Natural killer cell (primary cell): ENCODE measurements at regions not wholly inside any gene's neighbourhood (a gene's known extent, or its start where the extent isn't known, plus 50 kb on each side); places are given as distances from the start of the nearest gene placed in this dataset.
"Not testable (repeated sequence)": the region's sequence is repeated elsewhere in the genome, so short reads cannot be mapped to it uniquely, and the experiment has no call there.

ENCODE experiments used
- ATAC-seq, 3 donors: fragments of 150-1000 bp in 2 of 3; fragments of 200-7000 bp in 1 of 3; cut with Tn5 transposase; 1 replicate in 1 of 3; 2 replicates in 2 of 3; pipeline ENCODE4 v1.10.0; 2021; ENCODE audit warnings: mild to moderate bottlenecking in 2 of 3, moderate library complexity in 2 of 3
- DNase-seq, 2 donors: peaks; one replicate each; pipeline versions ENCODE4 v3.0.0 to v3.0.0-alpha.2; 2013 to 2021; ENCODE audit warnings: mixed read lengths in 1 of 2
- H3K27ac ChIP-seq: one replicate; pipeline ENCODE4 v1.5.1; 2013; ENCODE audit warnings: mild to moderate bottlenecking, low read length
- H3K27me3 ChIP-seq: one replicate; pipeline ENCODE4 v1.6.1; 2013; ENCODE audit warnings: low read length; ENCODE audit not compliant: control insufficient read depth, insufficient read depth
- H3K36me3 ChIP-seq: one replicate; pipeline ENCODE4 v1.6.1; 2013; ENCODE audit warnings: low read length; ENCODE audit not compliant: control insufficient read depth, insufficient read depth
- H3K4me1 ChIP-seq: one replicate; pipeline ENCODE4 v1.6.1; 2013; ENCODE audit warnings: low read length; ENCODE audit not compliant: control insufficient read depth, insufficient read depth
- H3K4me3 ChIP-seq: one replicate; pipeline ENCODE4 v1.5.1; 2013; ENCODE audit warnings: low read length
- H3K9me3 ChIP-seq: one replicate; pipeline ENCODE4 v1.6.1; 2013; ENCODE audit warnings: low read length; ENCODE audit not compliant: control insufficient read depth, insufficient read depth
- H3K27ac Mint-ChIP-seq, 2 donors: one replicate each; pipeline ENCODE4 v1.8.0; 2022; ENCODE audit warnings: mild to moderate bottlenecking in 2 of 2, mixed read lengths in 2 of 2, moderate library complexity in 1 of 2
- H3K27me3 Mint-ChIP-seq, 2 donors: one replicate each; pipeline ENCODE4 v1.8.0; 2022; ENCODE audit warnings: low read depth in 2 of 2, mixed read lengths in 2 of 2
- H3K36me3 Mint-ChIP-seq: one replicate; pipeline ENCODE4 v1.8.0; 2022; ENCODE audit warnings: mixed read lengths
- H3K4me1 Mint-ChIP-seq, 2 donors: one replicate each; pipeline ENCODE4 v1.8.0; 2022; ENCODE audit warnings: mixed read lengths in 2 of 2
- H3K4me3 Mint-ChIP-seq: one replicate; pipeline ENCODE4 v1.8.0; 2022; ENCODE audit warnings: mild to moderate bottlenecking, moderate library complexity, mixed read lengths
- H3K9me3 Mint-ChIP-seq, 2 donors: one replicate each; pipeline ENCODE4 v1.8.0; 2022; ENCODE audit warnings: mixed read lengths in 2 of 2
- CTCF ChIP-seq: fragments of 200-600 bp; IDR thresholded peaks from one replicate; pipeline ENCODE4 v1.8.0; 2022; ENCODE audit warnings: antibody characterized with exemption
- WGBS: methylation state at CpG from one replicate; pipeline ENCODE4 v1.1.7; 2013; ENCODE audit warnings: missing lambda C conversion rate; ENCODE audit not compliant: insufficient coverage; 5-methylcytosine and 5-hydroxymethylcytosine counted together
- intact Hi-C: fragments of 100-400 bp; cut with micrococcal nuclease; formaldehyde crosslinking; loops from one replicate; pipeline ENCODE4 v1.14.2; 2022

- H3K27ac ChIP-seq, DNase-seq, H3K27me3 ChIP-seq, H3K27me3 Mint-ChIP-seq, intact Hi-C loops, H3K4me3 ChIP-seq, H3K4me1 ChIP-seq, H3K4me1 Mint-ChIP-seq, H3K36me3 Mint-ChIP-seq, H3K27ac Mint-ChIP-seq, H3K9me3 ChIP-seq, ATAC-seq, H3K36me3 ChIP-seq, H3K4me3 Mint-ChIP-seq, H3K9me3 Mint-ChIP-seq: not testable (repeated sequence)
- no CpG with 5 or more reads among the region's 25 CpGs for WGBS
Observed at GRCh38 chr6:26720663-26721218, 61.2 kb upstream of the ZNF322 start.

- ATAC-seq, H3K27ac ChIP-seq, intact Hi-C loops, H3K9me3 Mint-ChIP-seq, H3K27ac Mint-ChIP-seq, H3K4me1 Mint-ChIP-seq, H3K27me3 Mint-ChIP-seq, H3K27me3 ChIP-seq, H3K4me1 ChIP-seq, H3K4me3 ChIP-seq, H3K9me3 ChIP-seq, H3K4me3 Mint-ChIP-seq, H3K36me3 Mint-ChIP-seq, DNase-seq, H3K36me3 ChIP-seq: not testable (repeated sequence)
- WGBS = no CpG with 5 or more reads among the region's 31 CpGs
Observed at GRCh38 chr6:26730019-26730766, 70.6 kb upstream of the ZNF322 start.

- H3K36me3 ChIP-seq, H3K4me3 Mint-ChIP-seq, H3K27me3 ChIP-seq, H3K27ac Mint-ChIP-seq, H3K27me3 Mint-ChIP-seq, H3K4me1 ChIP-seq, intact Hi-C loops, H3K36me3 Mint-ChIP-seq, H3K9me3 ChIP-seq, H3K4me1 Mint-ChIP-seq, ATAC-seq, H3K27ac ChIP-seq, H3K4me3 ChIP-seq, H3K9me3 Mint-ChIP-seq, DNase-seq: not testable (repeated sequence)
- WGBS = no CpG with 5 or more reads among the region's 36 CpGs
Observed at GRCh38 chr6:26734776-26735472, 75.4 kb upstream of the ZNF322 start.

GRCh38 chr6:26739811-26740210, 80.3 kb upstream of the ZNF322 start:
- H3K27ac ChIP-seq = no peak overlapping the region
- Mint-ChIP-seq H3K4me1 (peaks cover 0 to 5% of the 10 kb centered on the region in 2 donors), H3K27ac (no peak overlapping the region), H3K27me3 (peaks cover 29 to 30% of the 10 kb centered on the region in 2 donors), H3K4me3 (no peak overlapping the region), H3K9me3 (peaks cover 0 to 10% of the 10 kb centered on the region in 2 donors), H3K36me3 (peaks cover 21% of the 10 kb centered on the region)
- DNase-seq = no peak
- peak in 1 of 3 donors; percentile 24 for ATAC-seq
- no peaks in the 10 kb centered on the region for H3K4me1 ChIP-seq
- TF ChIP-seq CTCF = no peak
- H3K9me3 ChIP-seq = peaks cover 13% of the 10 kb centered on the region
- 93% methylated on average over 6 of the region's 7 CpGs for WGBS
- no peaks in the 10 kb centered on the region for H3K36me3 ChIP-seq
- peaks cover 19% of the 10 kb centered on the region for H3K27me3 ChIP-seq
- H3K4me3 ChIP-seq = no peak overlapping the region
- intact Hi-C loops = no loop called here
